ENCODE measurements at regions not wholly inside any gene's neighbourhood (a gene's known extent, or its start where the extent isn't known, plus 50 kb on each side); places are given as distances from the start of the nearest gene placed in this dataset.
"Not testable (repeated sequence)": the region's sequence is repeated elsewhere in the genome, so short reads cannot be mapped to it uniquely, and the experiment has no call there.

DNA sequence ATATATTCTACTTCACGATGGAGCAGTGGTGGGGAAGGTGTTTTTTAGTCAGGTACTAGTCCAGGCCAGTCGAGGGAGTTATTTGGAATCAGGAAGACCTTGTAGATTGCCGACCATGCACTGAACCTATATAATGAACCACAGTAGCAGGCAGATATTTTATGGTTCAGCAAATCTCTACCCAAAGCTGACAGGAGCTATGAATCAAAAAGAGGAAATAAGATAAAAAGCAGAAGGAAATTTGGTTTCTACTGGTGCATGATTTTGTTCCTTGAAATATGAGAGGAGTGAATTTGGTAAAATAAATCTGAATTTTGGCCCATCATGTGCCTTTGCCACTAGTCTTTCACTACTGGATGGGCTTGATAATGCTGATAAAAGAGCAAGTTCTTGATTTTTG, 924.3 kb upstream of the DIAPH2 start:
- H3K4me1 ChIP-seq: no peaks in the 10 kb centered on the region
- H3K36me3 ChIP-seq (ENCODE audit: low read depth, missing control alignments): no peaks in the 10 kb centered on the region
- WGBS, 2 donors: 78 to 82% methylated on average over 3 of the region's 3 CpGs
- TF ChIP-seq, protein P1, sequence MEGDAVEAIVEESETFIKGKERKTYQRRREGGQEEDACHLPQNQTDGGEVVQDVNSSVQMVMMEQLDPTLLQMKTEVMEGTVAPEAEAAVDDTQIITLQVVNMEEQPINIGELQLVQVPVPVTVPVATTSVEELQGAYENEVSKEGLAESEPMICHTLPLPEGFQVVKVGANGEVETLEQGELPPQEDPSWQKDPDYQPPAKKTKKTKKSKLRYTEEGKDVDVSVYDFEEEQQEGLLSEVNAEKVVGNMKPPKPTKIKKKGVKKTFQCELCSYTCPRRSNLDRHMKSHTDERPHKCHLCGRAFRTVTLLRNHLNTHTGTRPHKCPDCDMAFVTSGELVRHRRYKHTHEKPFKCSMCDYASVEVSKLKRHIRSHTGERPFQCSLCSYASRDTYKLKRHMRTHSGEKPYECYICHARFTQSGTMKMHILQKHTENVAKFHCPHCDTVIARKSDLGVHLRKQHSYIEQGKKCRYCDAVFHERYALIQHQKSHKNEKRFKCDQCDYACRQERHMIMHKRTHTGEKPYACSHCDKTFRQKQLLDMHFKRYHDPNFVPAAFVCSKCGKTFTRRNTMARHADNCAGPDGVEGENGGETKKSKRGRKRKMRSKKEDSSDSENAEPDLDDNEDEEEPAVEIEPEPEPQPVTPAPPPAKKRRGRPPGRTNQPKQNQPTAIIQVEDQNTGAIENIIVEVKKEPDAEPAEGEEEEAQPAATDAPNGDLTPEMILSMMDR (IDR thresholded peaks at IDR 0.05): no peak
- TF ChIP-seq POLR2A (IDR thresholded peaks at IDR 0.05): no peak
- H3K27ac ChIP-seq: no peak overlapping the region
- no peaks in the 10 kb centered on the region for H3K9me3 ChIP-seq
- intact Hi-C loops (cut with DNase I; ENCODE audit: low total_unique reads): no loop called here
- H3K4me3 ChIP-seq: no peak overlapping the region
- DNase-seq: no peak
- H3K27me3 ChIP-seq: no peaks in the 10 kb centered on the region

DNA sequence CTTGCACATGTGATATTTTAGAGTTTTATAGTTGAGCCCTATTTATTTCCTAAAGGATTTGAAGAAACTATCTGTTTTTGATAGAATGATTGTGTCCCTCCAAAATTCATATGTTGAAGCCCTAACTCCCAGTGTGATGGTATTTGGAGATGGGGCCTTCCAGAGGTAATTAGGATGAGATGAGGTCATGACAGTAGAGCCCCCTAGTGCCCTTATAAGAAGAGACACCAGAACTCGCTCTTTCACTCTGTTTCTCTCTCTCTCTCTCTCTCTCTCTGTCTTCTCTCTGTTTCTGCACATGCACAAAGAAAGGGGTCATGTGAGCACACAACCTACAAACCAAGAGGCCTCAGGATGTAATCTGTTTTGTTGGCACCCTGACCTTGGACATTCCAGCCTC, 921.9 kb upstream of the DIAPH2 start:
- H3K36me3 ChIP-seq (ENCODE audit: low read depth, missing control alignments): no peaks in the 10 kb centered on the region
- H3K27ac ChIP-seq: no peak overlapping the region
- no peaks in the 10 kb centered on the region for H3K27me3 ChIP-seq
- H3K4me3 ChIP-seq: no peak overlapping the region
- no peaks in the 10 kb centered on the region for H3K9me3 ChIP-seq
- TF ChIP-seq, protein P1 (IDR thresholded peaks at IDR 0.05): no peak
- TF ChIP-seq POLR2A (IDR thresholded peaks at IDR 0.05): no peak
- no peak for DNase-seq
- intact Hi-C loops (cut with DNase I; ENCODE audit: low total_unique reads): no loop called here
- no peaks in the 10 kb centered on the region for H3K4me1 ChIP-seq
- WGBS, 2 donors: 80% methylated on average over 1 of the region's 1 CpG

DNA sequence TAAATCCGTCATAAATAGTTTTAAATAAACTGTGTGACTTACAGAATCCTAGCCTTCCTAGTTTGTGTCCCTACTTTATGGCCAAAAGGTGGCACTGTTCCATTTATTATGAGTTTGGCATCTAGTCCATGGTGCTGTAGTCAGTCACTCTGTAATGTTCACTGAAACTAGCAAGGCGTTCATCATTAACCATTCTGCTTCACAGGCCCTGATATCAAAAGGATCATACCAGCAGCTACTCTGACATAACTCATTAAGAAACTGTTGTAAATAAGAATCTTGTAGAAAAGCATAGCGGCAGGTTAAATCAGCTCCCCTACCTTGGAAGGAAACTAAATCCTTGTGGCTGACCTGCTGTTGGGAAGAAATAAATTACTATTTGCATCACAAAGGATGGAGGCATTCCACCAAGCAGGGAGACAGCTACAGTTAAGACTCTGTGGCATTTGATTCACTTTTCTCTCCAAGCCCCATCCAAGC, 919.6 kb upstream of the DIAPH2 start:
- Histone ChIP-seq H3K27me3 (no peaks in the 10 kb centered on the region), H3K27ac (no peak overlapping the region), H3K4me1 (no peaks in the 10 kb centered on the region), H3K36me3 (ENCODE audit: low read depth, missing control alignments) (no peaks in the 10 kb centered on the region), H3K4me3 (no peak overlapping the region), H3K9me3 (no peaks in the 10 kb centered on the region)
- peak; percentile 23 for DNase-seq
- no peak for TF ChIP-seq POLR2A (IDR thresholded peaks at IDR 0.05)
- TF ChIP-seq, protein P1 (IDR thresholded peaks at IDR 0.05): peak in 1 of 3 experiments; percentile 24
- intact Hi-C loops (cut with DNase I; ENCODE audit: low total_unique reads): no loop called here
- WGBS, 2 donors: 22 to 43% methylated on average over 2 to 3 of the region's 3 CpGs

DNA sequence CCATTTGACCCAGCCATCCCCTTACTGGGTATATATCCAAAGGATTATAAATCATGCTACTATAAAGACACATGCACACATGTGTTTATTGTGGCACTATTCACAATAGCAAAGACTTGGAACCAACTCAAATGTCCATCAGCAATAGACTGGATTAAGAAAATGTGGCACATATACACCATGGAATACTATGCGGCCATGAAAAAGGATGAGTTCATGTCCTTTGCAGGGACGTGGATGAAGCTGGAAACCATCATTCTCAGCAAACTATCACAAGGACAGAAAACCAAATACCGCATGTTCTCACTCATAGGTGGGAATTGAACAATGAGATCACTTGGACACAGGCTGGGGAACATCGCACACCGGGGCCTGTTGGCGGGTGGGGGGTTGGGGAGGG, 913.4 kb upstream of the DIAPH2 start:
- intact Hi-C loops (cut with DNase I; ENCODE audit: low total_unique reads); H3K9me3 ChIP-seq; H3K36me3 ChIP-seq (ENCODE audit: low read depth, missing control alignments); H3K4me3 ChIP-seq; H3K27ac ChIP-seq; H3K4me1 ChIP-seq; H3K27me3 ChIP-seq; DNase-seq: not testable (repeated sequence)
- 90 to 94% methylated on average over 6 of the region's 6 CpGs for WGBS, 2 donors

DNA sequence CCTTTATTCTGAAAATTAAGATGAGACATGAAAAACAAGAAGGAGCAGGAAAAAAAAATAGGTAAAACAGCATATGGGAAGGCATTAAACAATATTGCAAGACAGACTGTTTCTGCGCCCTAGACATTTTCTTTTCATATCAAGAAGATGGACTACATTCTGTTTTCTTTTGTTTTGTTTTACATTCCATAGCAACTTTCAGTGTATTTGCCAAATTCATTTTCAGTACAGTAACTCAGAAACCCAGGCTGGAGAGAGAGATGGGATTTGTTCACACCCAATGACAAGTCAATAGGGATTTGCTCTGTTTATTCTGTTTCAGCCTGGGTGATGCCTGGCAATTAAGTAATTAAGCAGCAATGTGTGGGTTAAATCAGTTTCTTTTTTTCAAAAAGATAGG, 892.8 kb upstream of the DIAPH2 start:
- TF ChIP-seq POLR2A (IDR thresholded peaks at IDR 0.05): no peak
- TF ChIP-seq, protein P1 (IDR thresholded peaks at IDR 0.05): no peak
- Histone ChIP-seq H3K36me3 (ENCODE audit: low read depth, missing control alignments) (no peaks in the 10 kb centered on the region), H3K27ac (no peak overlapping the region), H3K27me3 (no peaks in the 10 kb centered on the region), H3K4me3 (no peak overlapping the region), H3K4me1 (no peaks in the 10 kb centered on the region), H3K9me3 (no peaks in the 10 kb centered on the region)
- no peak for DNase-seq
- intact Hi-C loops (cut with DNase I; ENCODE audit: low total_unique reads): no loop called here
- 56 to 68% methylated on average over 1 of the region's 1 CpG for WGBS, 2 donors
